GM23248 (cell line): ENCODE measurements at regions not wholly inside any gene's neighbourhood (a gene's known extent, or its start where the extent isn't known, plus 50 kb on each side); places are given as distances from the start of the nearest gene placed in this dataset.

ENCODE experiments used
- EZH2 ChIP-seq: fragments of 200-600 bp; sonication (generic); IDR thresholded peaks from 2 replicates; pipeline ENCODE4 v1.6.1; 2018; ENCODE audit warnings: antibody characterized with exemption, mild to moderate bottlenecking; ENCODE audit not compliant: insufficient read depth, poor library complexity, severe bottlenecking
- EZH2phosphoT487 ChIP-seq: fragments of 200-600 bp; sonication (generic); IDR thresholded peaks from 2 replicates; pipeline ENCODE4 v1.6.1; 2018; ENCODE audit warnings: antibody characterized with exemption, moderate library complexity, mild to moderate bottlenecking, low read depth; ENCODE audit not compliant: insufficient read depth

GRCh38 chr10:36211856-36212255 lies 569.8 kb upstream of the FZD8 start:
- TF ChIP-seq EZH2phosphoT487 (no peak), EZH2 (no peak)
